ENCODE measurements at regions not wholly inside any gene's neighbourhood (a gene's known extent, or its start where the extent isn't known, plus 50 kb on each side); places are given as distances from the start of the nearest gene placed in this dataset.
A peak's percentile ranks its signal among the peaks of the same experiment; 100 is the strongest.
"Not testable (repeated sequence)": the region's sequence is repeated elsewhere in the genome, so short reads cannot be mapped to it uniquely, and the experiment has no call there.

DNA sequence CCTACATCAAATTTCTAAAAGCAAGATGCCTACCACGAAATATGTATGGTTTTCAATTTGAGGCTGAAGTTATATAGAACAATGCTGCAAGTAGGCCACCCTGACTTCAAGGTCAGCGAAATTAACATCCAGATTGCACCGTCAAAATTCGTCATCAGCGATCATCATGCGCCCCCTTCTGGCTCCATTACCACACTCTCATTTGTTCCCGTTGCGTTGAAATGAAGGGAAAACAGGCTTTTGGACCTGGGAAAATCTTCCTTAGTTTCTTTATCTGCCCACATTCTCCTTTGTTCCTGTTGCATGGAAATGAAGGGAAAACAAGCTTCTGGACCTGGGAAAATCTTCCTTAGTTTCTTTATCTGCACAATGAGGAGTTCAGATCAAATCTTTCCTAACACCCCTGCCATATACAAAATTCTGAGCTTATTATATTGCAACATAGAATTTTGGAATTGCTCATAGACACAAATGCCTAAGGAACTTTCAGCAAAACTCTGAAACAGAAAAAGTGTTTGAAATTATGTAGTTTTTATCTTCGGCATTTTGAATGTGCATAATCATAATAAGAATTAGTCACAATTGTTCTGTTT lies 98.2 kb upstream of the PRKCQ start:
- DNase-seq, result peak in 3 of 4 experiments; percentile 21 to 41 (median 27)

GRCh38 chr10:6677129-6677528 lies 97.1 kb upstream of the PRKCQ start:
- not testable (repeated sequence) for DNase-seq

- no peak for DNase-seq
These were observed 94.2 kb upstream of the PRKCQ start for GRCh38 chr10:6674291-6674690.

DNA sequence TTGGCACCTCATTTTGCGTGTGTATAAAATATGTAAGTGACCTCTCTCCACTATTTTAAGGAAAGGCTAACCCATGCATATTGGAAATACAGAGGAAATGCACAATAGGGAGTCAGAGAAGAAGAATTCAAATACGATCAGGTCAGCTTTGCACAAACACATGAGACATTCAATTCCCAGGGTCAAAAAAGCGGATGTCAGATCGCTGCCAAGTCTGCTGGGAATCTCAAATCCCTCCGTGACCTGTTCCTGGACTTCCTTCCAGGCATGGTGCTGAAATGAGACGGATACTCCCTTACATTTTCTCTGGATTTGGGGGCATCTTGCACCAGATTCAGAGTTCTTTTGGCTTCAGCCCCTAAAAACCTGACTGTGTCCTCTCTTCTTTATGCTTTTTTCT lies 91.9 kb upstream of the PRKCQ start:
- no peak for DNase-seq

DNA sequence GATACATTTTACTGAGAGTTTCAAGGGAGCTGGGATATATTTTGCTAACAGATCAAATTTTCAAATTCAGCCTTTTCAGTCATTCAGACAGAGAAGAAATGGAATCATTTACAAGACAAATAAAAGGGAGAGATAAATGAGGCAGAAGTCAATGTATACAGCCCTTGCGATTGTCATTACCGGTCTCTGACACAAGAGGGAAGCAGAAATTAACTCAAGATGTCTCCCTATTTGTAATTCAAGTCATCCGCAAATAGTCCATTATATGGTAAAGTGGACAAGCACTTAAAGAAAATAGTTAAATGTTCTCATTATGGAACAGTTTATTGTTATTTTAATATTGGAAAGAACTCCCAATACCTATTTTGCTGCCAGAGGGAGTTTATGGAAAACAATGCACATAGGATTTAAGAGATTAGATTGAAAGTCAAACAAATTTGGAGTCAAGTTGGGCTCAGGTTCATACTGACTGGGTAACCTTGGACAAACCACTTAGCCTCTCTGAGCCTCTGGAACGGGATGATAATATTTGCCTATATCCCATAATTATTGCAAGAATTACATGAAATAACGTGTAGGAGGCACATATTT lies 89.3 kb upstream of the PRKCQ start:
- DNase-seq, result no peak

DNA sequence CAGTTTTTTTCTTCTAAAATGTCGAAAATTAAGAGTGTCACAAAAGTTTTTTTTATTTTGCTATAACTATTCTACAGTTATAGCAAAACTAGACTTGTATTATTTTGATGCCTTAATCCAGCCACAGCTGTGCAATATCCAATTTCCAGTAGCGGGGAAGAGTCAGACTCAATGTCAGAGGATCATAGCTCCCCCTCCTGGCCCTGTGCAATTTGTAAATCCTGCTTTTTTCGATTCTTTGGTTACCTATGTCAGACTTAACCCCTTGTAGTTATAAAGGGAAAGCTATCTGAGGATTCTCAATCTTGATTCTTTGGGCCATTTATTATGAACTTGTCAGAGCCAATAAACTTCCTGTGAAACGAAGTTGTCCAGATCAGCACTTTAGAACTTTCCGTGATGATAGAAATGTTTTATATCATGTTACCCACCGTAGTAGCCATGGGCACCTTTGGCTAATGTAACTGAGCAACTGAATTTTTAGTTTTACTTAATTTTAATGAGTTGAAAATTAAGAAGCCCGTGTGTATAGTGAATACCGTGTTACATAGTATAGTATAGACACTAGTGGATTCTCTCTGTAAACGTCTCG lies 87.7 kb upstream of the PRKCQ start:
- DNase-seq, result no peak

DNA sequence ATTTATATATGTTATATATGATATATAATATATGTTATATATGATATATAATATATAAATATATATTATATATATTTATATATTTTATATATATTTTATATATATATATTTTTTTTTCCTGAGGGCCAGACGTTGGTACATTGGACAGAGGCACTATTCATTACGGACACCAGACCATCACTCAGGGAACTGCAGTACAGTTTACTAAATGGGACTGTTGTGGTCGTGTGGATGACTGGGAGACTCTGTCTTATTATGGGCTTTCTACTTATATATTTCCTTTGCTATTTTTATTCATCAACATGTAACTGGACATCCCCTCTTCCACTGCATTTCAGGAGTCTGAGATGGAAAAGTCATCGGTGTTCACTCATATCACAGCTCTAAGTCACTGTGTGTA lies 87.1 kb upstream of the PRKCQ start:
- no peak for DNase-seq

- DNase-seq, result peak in 1 of 4 experiments; percentile 2
These were observed 85.8 kb upstream of the PRKCQ start for GRCh38 chr10:6665847-6666246.

DNA sequence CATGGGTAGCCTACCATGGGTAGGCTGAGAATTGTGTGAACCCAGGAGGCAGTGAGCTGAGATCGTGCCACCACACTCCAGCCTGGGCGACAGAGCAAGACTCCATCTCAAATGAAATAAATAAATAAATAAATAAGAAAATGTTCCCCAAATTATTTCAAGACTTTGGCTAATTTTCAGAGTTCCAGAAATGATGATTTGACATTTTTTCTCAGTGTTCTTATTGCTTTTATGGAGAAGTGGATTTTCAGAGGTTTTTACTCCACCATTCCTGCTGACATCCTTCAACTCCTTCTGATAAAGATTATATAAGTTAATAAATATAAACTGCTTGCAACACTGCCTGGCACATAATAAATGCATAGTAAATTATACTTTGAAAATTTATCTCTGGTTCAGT lies 80.4 kb upstream of the PRKCQ start:
- no peak for DNase-seq

DNA sequence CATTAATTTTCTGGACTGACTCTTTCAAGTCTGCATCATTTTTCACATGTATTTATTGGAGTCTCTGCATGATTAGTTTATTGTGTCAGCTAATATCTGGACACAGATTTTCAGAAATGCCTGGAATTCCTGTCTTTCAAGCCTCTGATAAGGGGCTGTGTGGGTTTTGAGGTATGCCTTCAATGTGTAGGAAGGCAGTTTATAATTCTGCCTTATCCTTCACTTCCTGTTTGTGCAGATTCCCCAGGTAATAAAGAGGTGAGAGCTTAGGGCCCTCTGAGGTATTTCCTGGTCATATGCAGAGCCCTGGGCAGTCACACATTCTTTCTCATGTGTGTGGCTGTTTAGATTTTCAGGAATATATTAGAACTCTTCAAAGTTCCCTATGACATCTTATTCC lies 79.4 kb upstream of the PRKCQ start:
- no peak for DNase-seq

DNA sequence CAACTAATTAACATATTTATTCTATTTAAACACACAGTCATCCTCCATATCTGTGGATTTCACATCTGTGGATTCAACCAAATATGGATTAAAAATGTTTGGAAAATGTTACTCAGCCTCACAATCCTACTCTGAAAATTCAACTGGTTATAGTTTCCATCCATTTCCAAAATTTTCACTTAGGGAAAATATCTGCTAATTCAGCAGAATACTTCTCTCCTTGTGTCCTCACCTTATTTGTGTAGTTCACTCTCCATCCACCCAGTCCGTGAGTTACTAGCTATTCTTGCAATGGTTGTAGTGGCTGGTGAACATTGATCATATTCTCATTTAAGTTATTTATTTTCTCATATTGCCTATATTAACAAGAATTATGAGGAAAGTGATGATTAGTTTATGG lies 77.6 kb upstream of the PRKCQ start:
- no peak for DNase-seq

DNA sequence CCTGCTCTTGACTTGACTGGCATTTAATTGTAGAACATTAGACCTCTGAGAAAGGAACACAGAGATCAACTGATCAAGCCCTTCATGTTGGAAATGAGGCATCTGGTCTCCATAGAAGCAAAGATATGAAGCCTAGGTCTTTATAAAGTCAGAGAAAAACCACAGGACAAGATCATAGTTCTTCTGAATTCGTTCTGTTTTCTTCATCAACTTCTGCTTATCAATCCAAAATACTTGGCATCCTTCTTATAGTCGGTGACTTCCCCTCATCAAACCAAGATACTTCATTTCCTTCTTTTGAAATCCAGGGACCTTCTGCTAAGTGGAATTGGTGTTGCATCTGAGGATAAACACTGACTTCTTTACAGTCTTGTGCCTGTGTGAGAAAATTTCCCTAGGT lies 77.1 kb upstream of the PRKCQ start:
- no peak for DNase-seq

GRCh38 chr10:6654571-6654970 lies 74.5 kb upstream of the PRKCQ start:
- DNase-seq, result no peak

DNA sequence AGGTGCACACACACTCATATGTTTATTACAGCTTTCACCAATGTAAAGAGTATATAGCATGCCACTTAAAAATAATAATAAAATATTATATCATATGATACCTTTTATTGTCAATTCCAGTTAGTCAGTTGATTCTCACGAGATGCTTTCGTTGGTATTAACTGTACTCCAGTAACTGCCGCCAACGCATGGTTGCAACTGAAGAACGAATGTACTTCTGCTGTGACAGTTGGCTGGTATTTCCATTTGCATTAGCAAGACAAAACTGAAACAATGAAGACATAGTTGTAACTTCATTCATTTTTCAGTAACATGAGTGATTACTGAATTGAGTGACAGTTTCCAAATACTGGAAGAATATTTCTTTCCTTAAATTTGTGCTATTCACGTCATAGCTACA lies 70.5 kb upstream of the PRKCQ start:
- DNase-seq, result no peak

DNA sequence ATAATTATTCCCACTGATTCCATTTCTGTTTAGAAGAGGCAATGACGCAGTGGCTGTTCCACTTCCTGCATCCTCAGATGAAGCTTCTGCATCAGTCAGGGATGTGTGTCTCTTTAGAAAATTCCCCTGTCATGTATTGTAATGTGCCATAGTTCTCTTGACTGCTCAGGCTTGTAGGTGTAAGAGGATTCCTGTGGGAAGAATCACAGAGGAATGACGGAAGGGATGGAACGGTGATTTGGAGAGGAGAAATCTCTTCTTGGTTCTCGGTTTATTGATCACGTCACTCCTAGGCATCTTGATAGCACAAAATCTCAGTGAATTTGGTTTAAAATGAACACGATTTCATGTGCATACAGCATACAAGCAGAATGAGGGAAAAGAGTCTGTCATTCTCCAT lies 69.8 kb upstream of the PRKCQ start:
- no peak for DNase-seq

DNA sequence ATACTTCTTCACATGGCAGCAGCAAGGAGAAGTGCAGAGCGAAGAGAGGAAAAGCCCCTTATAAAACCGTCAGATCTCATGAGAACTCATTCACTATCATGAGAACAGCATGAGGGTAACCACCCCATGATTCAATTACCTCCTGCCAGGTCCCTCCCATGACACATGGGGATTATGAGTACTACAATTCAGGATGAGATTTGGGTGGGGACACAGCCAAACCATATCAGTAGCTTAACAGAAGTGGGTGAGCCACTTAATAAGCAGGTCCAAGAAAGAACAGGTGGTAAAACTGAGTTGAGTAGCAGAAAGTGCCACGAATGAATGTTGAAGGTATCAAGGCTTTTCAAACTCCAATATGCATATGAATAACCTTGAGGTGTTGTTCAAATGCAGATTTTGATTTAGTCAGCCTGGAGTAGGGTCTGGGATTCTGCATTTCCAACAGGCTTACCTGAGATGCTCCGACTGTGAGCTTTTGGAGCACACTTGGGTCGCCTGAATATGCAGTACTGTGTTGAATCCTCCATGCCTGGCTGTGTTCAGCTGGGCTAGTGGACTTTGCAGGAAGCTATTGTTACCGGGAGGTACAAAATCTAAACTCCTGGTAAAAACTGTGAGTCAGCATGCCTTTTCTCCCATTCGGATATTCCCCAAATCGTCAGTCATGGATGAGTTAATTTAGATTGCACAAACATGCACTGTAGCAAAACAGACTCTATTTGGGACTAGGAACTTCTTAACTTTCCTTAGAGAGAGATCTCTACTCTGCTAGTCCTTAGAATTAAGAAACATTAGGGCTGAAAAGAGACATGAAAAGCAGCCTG lies 69.0 kb upstream of the PRKCQ start:
- DNase-seq, result no peak

DNA sequence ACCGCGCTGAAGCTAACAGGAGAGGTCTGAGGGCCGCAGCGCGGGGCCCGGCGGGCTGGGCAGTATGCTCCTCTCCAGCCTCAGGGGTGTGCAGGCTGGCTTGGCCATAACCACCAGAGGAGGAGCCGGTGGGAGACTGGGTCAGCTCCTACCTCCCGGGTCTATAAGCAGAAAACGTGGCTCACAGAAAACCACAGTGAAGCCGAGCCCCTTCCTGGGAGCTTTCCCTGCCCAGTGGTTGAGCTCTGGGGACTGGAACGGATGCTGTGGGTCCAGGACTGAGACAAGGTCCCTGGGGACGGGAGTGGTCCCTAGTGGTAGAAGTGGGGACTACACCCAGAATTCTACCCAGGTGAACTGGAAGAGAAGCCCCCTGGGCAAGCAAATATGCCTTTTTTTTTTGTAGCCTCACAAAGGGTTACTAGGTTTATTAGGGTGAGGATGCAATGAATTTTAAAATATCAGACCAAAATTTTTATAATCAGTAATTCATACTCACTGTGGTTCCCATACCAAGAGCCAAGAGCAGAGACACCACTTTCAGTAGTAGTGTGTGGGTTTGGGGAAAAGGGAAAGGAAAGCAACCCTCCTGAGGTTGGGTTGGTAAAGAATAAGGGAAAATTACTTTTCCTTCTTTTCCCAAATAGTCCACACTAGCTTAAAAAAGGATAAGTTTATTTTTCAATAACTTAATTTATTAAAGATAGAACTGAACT lies 67.9 kb upstream of the PRKCQ start:
- DNase-seq, result peak; percentile 8 to 35 (median 26)

GRCh38 chr10:6643962-6644361 lies 63.9 kb upstream of the PRKCQ start:
- no peak for DNase-seq

- DNase-seq, result no peak
These were observed 62.8 kb upstream of the PRKCQ start for GRCh38 chr10:6642876-6643275.

DNA sequence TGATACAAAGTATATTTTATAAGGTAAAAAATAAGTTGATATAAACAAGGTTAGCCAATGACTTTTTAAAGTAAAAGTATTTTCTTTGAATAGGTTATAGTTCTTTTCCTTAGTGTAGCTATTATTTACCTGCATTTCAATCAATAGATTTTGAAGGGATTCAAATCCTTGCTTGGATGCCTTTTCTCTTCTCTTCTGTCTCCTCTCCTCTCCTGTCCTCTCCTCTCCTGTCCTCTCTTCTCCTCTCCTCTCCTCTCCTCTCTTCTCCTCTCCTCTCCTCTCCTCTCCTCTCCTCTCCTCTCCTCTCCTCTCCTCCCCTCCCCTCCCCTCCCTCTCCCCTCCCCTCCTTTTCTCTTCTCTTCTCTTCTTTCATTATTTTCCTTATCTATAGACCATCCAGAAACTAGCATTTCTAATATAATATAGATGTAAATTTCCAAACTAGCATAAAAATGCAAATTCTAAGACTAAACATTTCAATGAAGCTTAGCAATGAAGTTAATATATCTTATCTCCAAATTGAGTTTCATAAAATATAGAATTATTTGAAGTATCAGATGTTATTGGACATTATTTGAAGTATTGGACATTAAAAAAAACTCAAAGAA lies 60.5 kb upstream of the PRKCQ start:
- no peak for DNase-seq

DNA sequence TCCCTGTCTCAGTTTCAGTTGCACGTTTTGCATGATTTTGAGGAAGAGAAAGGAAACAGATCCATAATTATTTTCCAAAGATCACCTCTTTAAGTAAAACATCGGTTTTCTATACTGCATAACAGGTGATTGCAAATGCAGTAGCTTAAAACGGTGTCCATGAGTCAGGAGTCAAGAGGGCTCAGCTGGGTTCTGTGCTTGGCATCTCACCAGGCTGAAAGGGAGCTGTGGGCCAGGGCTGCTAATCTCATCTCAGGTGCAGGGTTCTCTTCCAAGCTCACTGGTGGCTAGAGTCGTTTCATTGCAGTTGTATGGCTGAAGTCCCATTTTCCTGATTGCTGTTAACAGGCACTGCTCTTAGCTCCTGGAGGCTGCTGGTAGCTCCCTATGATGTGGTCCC lies 57.0 kb upstream of the PRKCQ start:
- no peak for DNase-seq

GRCh38 chr10:6635784-6636183 lies 55.7 kb upstream of the PRKCQ start:
- DNase-seq, result no peak

Data from activated naive CD4-positive, alpha-beta T cell (primary cell).